Tibial artery (tissue), 4 donors: ENCODE measurements at regions not wholly inside any gene's neighbourhood (a gene's known extent, or its start where the extent isn't known, plus 50 kb on each side); places are given as distances from the start of the nearest gene placed in this dataset.

Experiments used
- DNase-seq, 2 donors: peaks; one replicate each; pipeline ENCODE4 v3.0.0-alpha.2; 2019
- H3K27ac ChIP-seq, 2 donors: fragments of 200-600 bp; sonication (generic) in 1 of 2; 1 replicate in 1 of 2; 2 replicates in 1 of 2; pipeline ENCODE4 v1.5.1; 2018 to 2019; ENCODE audit warnings: mild to moderate bottlenecking in 1 of 2
- H3K27me3 ChIP-seq, 2 donors: fragments of 200-600 bp; sonication (generic) in 1 of 2; one replicate each; pipeline versions ENCODE4 v1.5.1 to v1.6.0; 2016 to 2019
- H3K36me3 ChIP-seq, 3 donors: fragments of 200-600 bp; sonication (generic) in 2 of 3; one replicate each; pipeline ENCODE4 v1.5.1; 2016 to 2019; ENCODE audit warnings: mild to moderate bottlenecking in 2 of 3
- H3K4me1 ChIP-seq, 4 donors: fragments of 200-600 bp; sonication (generic) in 2 of 4; 1 replicate in 3 of 4; 2 replicates in 1 of 4; pipeline ENCODE4 v1.5.1; 2016 to 2019
- H3K4me3 ChIP-seq, 2 donors: fragments of 200-600 bp; sonication (generic) in 1 of 2; 1 replicate in 1 of 2; 2 replicates in 1 of 2; pipeline ENCODE4 v1.5.1; 2018 to 2019; ENCODE audit warnings: mild to moderate bottlenecking in 2 of 2
- H3K9me3 ChIP-seq, 3 donors: fragments of 200-600 bp; sonication (generic) in 1 of 3; one replicate each; pipeline ENCODE4 v1.5.1; 2016 to 2019
- intact Hi-C: fragments of 100-400 bp; cut with DNase I; formaldehyde crosslinking; loops from one replicate; pipeline ENCODE4 v1.15.0; 2023; ENCODE audit warnings: low total_unique reads
- TF ChIP-seq, protein P1 (sequence below), 2 experiments: fragments of 200-600 bp in 1 of 2; fragments of 450-650 bp in 1 of 2; IDR thresholded peaks; one replicate each; pipeline ENCODE4 v1.5.1; 2017 to 2019; ENCODE audit warnings: antibody characterized with exemption in 2 of 2, mild to moderate bottlenecking in 1 of 2, moderate library complexity in 1 of 2

DNA sequence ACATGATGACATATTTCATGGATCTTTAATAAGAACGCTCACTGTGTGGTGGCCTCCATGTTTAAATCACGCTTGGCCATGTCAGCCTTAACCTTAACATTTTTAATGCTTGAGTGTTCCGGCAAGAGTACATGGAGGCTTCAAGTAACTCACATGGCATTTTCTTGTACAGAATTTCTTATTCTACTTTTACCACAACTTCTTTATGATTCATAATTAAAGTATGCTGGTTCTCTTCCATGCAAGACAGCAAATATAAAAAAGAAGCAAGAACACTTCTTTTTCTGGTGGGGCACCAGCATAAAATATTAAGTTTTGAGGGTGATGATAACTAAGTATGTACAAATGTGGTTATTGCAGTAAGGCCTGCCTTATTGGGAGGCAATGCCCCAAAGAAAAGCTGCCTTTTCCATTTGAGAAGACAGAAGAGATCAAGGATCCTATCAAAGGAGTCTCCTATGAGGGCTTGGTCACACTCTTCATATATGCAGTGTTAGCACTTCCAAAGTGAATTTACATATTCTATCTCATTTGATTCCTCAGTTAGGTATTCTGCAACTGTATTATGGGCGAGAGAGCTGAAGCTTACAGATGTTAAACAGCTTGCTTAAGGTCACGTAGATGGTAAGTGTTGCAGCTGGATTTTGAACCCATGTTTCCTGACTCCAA lies 382.7 kb upstream of the MEF2C start:
- no peaks in the 10 kb centered on the region for H3K36me3 ChIP-seq
- H3K27ac ChIP-seq: no peak overlapping the region
- TF ChIP-seq, protein P1, sequence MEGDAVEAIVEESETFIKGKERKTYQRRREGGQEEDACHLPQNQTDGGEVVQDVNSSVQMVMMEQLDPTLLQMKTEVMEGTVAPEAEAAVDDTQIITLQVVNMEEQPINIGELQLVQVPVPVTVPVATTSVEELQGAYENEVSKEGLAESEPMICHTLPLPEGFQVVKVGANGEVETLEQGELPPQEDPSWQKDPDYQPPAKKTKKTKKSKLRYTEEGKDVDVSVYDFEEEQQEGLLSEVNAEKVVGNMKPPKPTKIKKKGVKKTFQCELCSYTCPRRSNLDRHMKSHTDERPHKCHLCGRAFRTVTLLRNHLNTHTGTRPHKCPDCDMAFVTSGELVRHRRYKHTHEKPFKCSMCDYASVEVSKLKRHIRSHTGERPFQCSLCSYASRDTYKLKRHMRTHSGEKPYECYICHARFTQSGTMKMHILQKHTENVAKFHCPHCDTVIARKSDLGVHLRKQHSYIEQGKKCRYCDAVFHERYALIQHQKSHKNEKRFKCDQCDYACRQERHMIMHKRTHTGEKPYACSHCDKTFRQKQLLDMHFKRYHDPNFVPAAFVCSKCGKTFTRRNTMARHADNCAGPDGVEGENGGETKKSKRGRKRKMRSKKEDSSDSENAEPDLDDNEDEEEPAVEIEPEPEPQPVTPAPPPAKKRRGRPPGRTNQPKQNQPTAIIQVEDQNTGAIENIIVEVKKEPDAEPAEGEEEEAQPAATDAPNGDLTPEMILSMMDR (IDR thresholded peaks at IDR 0.05): no peak
- intact Hi-C loops: no loop called here
- no peaks in the 10 kb centered on the region for H3K27me3 ChIP-seq
- no peaks in the 10 kb centered on the region for H3K9me3 ChIP-seq
- DNase-seq: no peak
- no peak overlapping the region for H3K4me3 ChIP-seq
- peaks cover 0 to 15% (median 0%) of the 10 kb centered on the region in 4 donors for H3K4me1 ChIP-seq

DNA sequence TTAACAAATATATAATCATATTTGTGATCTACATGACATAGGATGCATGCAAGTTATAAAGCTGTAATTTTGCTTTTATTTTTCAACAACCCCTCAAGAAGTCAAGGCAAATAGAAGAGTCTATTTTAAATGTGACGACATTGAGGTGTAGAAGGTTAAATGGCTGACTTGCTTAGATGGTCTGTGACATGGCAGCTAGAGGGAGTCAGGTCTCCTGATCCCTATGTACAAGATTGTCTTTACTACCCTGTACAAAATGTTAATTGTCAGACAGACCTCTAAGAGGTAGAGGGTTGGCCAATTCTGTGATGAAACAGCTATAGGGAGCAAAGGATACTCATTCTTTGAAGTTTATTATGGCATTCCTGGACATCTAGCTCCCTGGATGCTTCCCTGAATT lies 380.9 kb upstream of the MEF2C start:
- H3K27ac ChIP-seq: no peak overlapping the region
- DNase-seq: no peak
- intact Hi-C loops: no loop called here
- H3K4me3 ChIP-seq: no peak overlapping the region
- H3K27me3 ChIP-seq: no peaks in the 10 kb centered on the region
- H3K9me3 ChIP-seq: no peaks in the 10 kb centered on the region
- TF ChIP-seq, protein P1 (IDR thresholded peaks at IDR 0.05): no peak
- no peaks in the 10 kb centered on the region for H3K36me3 ChIP-seq
- peaks cover 0 to 20% (median 4%) of the 10 kb centered on the region in 4 donors for H3K4me1 ChIP-seq

DNA sequence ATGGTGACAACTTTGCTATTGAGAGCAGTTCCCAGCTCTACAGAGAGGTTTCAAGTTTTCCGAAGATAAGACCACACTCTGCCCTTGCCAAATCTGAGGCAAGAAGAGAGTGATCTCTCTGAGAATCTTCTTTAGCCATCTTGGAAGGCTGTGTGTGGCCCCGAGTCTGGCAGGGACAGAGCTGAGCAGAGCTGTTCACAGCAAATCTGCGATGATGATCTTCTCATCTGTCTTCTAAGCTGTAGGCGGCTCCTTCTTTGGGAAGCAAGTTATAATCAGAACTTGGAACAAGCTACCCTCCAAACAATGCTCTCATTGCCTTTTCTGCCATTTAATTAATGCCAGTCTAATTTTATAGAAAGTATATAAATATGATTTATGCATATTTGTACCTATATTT lies 379.0 kb upstream of the MEF2C start:
- intact Hi-C loops: no loop called here

DNA sequence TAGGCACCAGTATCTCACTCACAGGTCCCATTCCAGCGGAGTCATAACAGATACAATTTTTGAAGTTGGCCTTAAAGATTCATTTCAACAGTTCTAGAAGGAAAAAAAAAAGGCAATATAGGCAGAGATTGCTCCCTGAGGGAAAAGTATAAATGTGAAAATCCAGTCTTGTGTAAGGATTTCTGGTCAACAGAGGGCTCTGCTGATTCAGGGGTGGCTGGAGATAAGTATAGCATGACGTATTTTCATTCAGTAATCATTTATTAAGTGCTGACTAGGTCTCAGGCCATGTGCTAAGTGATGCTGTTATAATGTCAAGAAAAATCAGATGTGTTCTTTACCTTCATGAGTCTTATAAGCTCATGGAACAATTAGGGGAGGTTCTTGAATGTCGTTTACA lies 377.3 kb upstream of the MEF2C start:
- peaks cover 0 to 21% (median 8%) of the 10 kb centered on the region in 4 donors for H3K4me1 ChIP-seq
- H3K9me3 ChIP-seq: no peaks in the 10 kb centered on the region
- H3K27me3 ChIP-seq: no peaks in the 10 kb centered on the region
- H3K27ac ChIP-seq: no peak overlapping the region
- DNase-seq: no peak
- intact Hi-C loops: no loop called here
- H3K4me3 ChIP-seq: no peak overlapping the region
- TF ChIP-seq, protein P1 (IDR thresholded peaks at IDR 0.05): no peak
- no peaks in the 10 kb centered on the region for H3K36me3 ChIP-seq

More for the DNA sequence above, 379.0 kb upstream of the MEF2C start:
- Histone ChIP-seq H3K4me1 (peaks cover 0 to 32% (median 8%) of the 10 kb centered on the region in 4 donors), H3K27ac (no peak overlapping the region), H3K27me3 (no peaks in the 10 kb centered on the region), H3K9me3 (no peaks in the 10 kb centered on the region), H3K36me3 (no peaks in the 10 kb centered on the region), H3K4me3 (no peak overlapping the region)
- TF ChIP-seq, protein P1 (IDR thresholded peaks at IDR 0.05): no peak
- no peak for DNase-seq

DNA sequence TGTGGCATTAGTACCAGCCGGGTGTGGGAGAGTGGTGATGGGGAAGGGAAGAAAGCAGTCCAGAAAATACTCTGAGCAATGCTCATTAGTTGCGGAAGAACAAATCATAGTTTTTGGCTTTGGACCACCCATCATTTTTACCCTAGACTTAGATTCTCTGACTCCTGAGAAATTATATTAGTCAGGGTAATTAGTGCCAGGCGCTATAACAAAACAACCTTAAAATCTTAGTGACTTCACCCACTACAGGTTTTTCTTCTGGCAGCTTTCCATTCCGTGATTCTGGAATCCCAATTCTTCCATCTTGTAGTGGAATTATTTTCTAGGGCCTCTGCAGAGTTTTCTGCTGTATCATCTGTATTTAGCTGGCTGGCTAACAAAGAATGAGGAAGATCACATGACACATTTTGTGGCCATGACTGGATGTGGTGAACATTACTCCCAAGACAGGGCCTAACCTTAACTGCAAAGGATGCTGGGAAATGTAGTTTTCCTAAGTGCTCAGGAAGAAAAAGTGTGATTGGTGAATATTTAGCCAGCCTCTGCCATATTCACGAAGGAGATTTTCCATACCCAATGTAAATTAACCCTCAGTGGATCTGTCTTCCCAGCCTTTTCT lies 373.0 kb upstream of the MEF2C start:
- Histone ChIP-seq H3K27ac (no peak overlapping the region), H3K4me3 (no peak overlapping the region), H3K27me3 (no peaks in the 10 kb centered on the region), H3K4me1 (peaks cover 0 to 29% (median 8%) of the 10 kb centered on the region in 4 donors), H3K9me3 (no peaks in the 10 kb centered on the region), H3K36me3 (no peaks in the 10 kb centered on the region)
- intact Hi-C loops: no loop called here
- TF ChIP-seq, protein P1 (IDR thresholded peaks at IDR 0.05): no peak
- DNase-seq: no peak
